GM18867 (cell line): ENCODE measurements at regions not wholly inside any gene's neighbourhood (a gene's known extent, or its start where the extent isn't known, plus 50 kb on each side); places are given as distances from the start of the nearest gene placed in this dataset.

Experiments
- ATAC-seq: cut with Tn5 transposase; IDR thresholded peaks from one replicate; pipeline ENCODE4 v1.9.1; 2021; ENCODE audit warnings: mild to moderate bottlenecking, moderate library complexity; ENCODE audit not compliant: unreplicated experiment

DNA sequence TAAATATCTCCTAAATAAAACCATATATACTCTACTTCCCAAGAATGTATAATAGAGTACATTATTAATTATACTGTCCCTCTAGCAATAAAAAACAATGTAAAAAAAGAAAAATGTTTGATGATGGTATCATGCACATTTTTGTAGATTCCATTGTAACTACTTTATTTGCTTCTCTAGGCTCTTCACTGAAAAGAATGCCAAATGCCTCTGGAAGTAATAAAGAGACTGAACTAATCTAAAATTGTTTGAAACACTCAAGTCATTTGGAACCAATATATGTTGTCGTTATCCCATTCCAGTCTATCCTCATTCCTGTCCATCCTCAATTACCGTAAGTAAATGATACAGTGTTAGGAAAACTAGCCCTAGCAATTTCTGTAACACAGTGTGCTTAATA, 233.6 kb downstream of the C12orf50 start:
- ATAC-seq = no peak

DNA sequence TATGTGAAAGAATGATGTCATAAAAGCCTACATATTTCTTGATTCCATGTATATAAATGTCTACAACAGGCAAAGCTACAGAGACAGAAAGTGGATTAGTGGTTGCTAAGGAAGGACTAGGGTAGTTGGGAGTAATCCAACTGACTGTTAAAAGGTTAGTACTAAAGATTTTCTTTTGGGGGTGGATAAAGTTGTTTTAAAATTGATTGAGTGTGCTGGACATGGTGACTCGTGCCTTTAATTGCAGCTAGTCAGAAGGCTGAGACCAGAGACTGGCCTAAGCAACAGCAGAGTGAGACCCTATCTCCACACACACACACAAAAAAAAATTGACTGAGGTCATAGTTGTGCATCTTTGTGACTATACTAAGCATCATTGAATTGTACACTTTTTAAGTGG, 234.3 kb downstream of the C12orf50 start:
- ATAC-seq = no peak

DNA sequence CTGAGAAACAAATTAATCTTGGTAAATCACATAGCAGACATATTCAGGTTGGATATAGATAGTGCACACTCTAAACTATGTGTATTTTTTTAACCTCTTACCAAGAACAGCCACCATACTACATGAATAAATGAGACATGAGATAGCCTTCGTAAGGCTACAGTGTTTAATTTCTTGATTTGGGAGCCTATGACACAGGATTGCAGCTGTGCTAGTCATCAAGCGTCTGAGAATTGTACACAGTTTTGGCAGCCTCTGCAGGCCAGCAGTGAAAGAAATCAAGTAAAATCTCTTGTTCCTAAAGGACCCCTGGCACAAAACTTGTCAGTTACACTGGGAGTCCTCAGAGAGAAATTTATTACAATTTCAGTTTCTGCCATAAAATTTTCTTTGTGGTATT, 236.1 kb downstream of the C12orf50 start:
- no peak for ATAC-seq

DNA sequence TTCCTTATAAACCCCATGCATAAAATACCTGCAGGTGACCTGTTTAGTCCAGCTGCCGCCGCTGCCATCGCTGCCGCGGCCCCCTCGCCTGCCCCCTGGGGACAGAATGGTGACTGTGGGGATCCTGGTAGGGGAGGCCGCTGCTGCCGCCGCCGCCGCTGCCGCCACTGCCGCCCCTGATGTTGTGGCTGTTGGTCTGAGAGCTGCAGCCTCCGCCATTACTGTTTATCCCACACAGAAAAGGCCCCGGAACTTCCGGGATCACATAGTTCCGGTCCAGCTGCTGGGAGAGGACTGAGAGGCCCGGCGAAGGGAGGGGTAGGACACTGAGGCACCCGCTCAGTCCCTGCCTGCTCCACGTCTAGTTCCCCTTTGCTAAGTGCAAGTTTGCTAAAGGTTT, 244.9 kb downstream of the C12orf50 start:
- no peak for ATAC-seq

DNA sequence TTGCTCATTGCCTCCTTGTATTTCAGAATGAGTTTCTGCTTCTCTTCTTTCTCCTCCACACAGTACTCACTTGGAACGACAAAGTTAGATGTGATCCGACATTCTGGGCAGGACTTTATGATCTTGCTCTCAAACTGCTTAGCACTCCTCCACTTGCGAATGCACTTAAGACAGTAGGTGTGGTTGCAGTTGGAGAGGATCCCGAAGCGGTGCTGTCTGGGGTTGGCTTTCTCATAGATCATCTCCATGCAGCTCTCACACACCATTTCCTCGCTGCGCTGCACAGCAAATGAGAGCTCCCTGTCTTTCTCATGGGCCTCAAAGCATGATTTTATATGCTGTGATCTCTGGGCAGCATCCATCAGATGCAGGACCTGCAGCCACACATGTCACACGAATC, 245.7 kb downstream of the C12orf50 start:
- no peak for ATAC-seq

DNA sequence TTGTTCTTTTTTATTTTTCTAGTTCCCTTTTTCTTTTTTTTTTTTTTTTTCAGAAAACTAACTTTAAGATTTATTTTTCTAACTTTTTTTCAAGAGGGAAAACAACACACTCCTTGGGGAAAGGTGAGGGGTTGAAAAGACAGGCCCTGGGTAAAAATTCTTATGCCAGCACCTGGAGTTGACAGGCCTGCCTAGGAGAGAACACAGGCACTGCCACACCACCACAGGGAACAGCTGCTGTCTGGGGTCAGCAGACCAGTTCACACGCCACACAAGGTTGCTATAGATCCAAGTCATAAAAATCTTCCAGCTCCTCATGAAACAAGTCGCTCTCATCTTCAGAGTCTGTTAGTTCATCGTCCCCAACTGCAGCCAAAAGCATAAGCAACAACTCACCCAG, 246.4 kb downstream of the C12orf50 start:
- no peak for ATAC-seq

DNA sequence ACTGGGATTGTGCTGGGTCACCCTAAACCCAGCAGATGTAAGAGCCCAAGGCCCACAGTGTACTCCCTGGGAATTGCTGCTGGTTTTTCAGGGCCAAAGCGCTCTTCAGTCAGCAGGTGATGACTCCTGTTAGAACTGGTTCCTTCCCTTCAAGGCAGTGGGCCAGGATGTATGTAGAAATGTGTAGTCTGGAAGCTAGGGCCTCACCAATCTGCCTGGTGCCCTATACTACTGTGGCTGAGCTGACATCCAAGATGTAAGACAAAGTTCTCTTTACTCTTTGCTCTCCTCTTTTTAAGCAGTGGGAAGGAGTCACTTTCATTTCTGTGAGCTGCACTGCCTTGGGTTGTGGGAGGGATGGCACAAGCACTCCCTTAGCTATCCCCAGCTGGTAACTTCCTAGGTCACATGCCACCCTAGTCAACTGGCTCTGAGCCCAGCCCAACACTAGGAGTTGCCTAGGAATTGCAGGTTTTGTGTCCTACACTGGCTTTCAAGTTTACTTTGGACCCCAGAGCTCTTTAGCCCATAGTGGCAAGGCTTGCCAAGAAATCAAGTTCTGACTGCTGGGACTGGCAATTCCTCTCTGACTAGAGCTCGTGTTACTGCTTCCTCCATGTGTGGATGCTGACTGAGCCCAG, 249.2 kb downstream of the C12orf50 start:
- ATAC-seq = no peak

DNA sequence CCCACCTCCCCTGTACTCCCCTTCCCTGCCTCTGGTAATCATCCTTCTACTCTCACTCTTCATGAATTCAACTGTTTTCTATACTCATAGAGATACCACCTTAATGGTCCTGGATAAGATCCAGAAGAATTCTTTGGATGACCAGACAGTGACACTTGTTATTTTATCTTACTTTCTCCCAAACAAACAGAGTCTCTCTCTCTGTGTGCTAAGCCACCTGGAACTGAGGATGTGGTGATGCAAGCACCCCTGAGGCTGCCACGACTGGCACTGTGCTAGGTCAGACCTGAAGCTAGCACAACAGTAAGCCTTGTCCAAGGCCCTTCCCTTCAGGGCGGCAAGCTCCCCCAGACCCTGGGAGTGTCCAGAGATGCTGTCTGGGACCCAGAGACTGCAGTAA, 250.2 kb downstream of the C12orf50 start:
- ATAC-seq = no peak

DNA sequence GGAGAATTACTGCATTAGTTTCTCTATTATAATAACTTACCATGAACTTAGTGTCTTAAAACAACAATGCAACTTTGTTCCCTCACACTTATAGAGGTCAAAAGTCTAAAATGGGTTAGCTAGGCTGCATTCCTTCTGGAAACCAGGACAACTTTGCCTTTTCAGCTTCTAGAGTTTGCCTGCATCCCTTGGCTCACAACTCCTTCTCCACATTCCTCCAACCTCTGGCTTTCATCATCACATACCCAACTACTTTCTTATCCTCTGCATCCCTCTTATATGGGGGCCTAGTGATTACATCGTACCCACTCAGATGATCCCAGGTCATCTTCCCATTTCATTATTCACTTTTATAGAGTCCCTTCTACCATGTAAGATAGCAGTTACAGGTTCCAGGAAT, 251.1 kb downstream of the C12orf50 start:
- ATAC-seq = no peak

DNA sequence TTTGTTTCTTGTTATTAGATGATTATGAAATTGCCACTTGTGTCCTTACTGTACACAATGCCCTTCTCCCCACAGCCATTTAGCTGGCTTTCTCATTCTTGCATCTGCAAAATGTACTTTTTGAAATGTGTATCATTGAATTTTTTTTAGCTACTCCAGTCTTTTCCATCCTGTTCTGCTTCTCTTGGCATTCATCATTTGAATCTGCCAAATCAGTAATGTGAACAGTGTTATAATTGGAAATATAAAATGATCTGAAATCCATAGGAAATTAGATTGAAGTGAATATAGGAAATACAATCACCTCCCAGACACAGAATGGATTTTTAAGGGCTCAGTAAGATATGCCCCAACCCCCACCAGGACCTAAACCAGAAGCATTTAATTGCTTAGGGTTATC, 253.4 kb downstream of the C12orf50 start:
- ATAC-seq = no peak

DNA sequence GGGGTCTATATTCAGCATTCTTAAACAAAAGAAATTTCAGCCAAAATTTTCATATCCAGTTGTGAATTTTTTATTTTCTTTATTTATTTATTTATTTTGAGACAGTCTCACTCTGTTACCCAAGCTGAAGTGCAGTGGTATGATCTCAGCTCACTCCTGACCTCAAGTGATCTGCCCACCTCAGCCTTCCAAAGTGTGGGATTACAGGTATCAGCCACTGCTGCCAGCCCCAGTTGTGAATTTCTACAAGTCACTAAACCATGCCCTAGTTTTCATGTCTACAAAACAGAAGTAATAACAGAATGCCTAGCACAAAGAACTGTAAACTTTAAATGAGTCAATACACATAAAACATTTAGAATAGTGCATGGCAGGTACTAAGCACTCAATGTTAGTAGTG, 254.2 kb downstream of the C12orf50 start:
- no peak for ATAC-seq

DNA sequence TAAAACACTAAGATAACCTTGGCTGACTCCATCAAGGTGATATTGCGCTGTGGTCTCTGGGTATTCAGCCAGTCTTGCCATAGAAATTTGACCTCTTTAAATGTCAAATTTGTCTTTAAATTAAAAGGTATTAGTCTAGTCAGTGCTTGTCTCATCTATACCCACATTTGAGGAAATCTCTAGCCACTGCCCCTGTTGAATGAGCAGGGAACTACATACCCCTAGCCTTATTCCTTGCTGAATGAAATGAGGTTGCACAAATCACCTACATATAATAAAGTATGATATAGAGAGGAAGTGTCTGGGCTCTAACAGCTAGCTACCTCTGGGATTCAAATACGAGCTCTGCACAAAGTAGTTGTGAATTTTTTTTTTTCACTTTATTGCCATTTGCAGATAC, 256.8 kb downstream of the C12orf50 start:
- ATAC-seq = no peak

DNA sequence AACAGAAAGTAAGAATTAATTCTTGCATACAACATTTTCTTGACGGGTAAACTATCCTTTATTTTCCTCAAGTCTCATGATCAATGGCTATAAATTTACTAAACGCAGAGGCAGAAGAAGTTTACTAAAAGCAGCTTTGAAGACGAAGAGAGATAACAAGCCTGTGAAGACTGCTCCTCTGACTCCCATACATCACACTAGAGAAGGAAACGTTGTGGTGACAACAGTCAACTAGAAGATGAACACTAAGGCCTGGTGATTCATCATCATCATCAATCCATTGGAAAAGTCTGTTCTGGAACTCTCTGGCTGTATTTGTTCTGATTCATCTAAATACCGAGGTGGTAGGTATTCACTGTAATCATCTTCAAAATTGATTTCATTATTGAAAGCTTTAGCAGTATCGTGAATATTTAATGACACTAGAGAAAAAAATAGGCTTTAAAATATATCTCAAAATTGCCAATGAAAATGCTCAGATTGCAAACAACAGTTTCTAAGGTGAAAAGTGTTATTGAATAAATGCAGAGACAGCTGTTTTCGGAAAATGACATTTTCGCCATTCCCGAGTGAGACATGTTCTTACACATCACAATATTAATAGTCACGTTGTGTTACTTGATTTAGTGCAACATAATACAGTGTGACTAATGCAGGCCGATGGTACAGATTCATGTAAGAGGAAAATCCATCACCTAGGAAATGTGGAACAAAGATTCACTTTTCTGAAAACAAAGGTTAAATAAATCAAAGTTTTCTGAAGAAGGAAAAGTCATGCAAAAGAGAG, 260.5 kb downstream of the C12orf50 start:
- no peak for ATAC-seq

DNA sequence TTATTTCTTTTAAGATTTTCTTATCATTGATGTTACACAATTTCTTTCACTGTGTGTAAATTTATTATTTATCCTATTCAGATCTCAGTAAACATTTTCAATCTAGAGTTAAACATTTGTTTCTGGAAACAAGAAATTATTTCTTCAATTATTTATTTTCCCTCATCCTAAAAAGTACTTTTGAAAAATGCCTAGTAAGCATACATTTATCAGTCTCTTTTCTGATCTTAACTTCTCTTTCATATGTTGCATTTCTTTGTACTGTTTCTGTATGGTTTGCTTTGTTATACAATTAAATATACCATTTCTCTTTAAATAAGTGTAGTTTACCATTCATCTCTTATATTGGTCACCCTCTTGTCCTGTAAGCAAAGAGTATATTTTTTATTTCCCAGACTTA, 263.2 kb downstream of the C12orf50 start:
- ATAC-seq = no peak

DNA sequence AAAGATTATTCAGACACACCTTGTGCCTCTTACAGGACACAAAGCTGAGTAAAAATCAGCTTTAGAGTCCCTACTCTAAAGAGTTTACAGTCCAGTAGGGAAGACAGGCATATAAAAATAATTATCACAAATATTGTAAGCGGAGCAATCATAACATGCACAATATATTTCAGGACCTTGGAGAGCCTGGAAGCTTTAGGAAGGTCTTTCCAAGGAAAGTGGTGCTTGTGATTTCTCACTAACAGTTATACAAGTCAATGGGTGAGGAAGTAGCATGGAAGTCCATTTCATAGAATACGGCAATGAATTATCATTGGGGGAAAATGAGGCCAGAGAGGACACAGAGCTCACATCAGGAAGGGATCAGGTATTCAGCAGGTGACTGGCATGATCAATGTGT, 268.3 kb downstream of the C12orf50 start:
- no peak for ATAC-seq

DNA sequence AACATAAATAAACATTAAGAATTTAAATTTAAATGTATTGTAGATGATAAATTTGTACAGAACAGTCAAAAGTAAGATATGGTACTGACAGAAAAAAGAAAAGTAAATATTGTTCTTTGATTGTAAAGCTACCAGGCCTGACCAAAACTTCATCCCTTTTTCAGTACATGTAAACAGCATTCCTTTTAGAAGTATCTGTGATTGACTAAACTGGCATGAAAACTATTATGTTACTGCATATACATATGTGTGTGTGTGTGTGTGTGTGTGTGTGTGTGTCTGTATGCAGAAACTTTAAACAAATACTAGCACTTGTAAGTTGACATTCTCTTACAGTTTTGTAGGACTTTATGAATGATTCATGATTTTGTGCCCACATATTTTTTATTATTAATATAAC, 270.9 kb downstream of the C12orf50 start:
- no peak for ATAC-seq

DNA sequence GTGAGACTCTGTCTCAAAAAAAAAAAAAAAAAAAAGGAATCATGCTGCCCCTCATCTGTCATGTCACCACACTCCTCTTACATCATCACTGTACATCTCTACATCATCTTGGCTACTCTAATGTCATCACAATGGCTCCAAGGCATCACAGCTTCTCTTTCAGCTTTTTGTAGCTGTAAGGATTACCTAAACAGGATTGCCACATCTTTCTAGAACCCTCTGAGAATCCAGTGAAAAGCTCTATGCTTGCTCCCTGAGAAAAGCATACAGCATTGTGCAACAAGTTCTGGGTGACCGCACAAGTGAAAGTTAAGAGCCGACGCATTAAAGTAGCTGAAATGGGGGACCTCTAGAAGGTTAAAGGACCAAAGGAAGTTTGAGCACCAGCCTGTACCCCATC, 272.5 kb downstream of the C12orf50 start:
- ATAC-seq = no peak

DNA sequence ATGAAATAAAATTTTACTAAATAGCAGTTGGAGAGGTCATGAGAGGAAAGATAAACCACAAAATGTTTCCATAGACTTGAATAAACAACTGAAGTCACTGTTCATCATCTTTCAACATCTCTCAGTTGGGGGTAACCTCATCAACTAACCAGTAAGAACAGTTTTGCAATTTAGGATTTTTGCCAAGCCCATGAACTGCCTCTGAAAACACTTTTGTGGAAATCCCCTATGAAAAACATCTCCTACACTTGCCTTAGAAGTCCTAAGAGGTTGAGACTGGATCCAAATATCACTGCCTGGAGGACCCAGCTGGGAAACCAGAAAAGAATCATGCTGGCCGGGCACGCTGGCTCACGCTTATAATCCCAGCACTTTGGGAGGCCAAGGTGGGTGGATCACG, 273.1 kb downstream of the C12orf50 start:
- ATAC-seq = no peak

DNA sequence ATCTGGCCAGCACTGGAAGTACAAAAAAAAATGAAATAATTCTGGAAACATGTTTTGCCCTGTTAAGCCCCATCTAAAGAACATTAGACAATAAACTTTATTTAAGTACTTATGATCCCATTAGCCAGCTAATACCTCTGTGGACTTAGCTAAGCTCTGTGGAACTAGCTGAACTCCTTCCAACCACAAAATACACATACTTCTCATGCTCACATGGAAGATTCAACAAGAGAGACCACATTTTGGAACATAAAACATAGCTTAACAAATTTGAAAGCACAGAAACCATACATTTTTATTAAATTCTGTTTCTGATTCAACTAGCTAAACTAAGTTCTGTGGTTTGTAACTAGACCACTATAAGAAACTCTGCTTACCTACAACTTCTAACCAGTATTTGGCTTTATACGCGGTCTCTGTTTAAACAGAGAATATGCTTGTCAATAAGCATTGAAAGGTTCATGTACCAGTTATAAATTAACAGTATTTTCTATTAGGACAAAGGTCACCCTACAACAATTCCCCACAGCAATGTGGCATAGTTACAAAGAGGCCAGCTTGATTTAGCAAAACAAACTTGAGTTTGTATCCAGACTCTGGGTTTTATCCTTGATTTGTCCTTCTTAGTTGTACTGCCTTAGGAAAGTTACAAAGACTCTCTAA, 300.1 kb downstream of the C12orf50 start:
- no peak for ATAC-seq

DNA sequence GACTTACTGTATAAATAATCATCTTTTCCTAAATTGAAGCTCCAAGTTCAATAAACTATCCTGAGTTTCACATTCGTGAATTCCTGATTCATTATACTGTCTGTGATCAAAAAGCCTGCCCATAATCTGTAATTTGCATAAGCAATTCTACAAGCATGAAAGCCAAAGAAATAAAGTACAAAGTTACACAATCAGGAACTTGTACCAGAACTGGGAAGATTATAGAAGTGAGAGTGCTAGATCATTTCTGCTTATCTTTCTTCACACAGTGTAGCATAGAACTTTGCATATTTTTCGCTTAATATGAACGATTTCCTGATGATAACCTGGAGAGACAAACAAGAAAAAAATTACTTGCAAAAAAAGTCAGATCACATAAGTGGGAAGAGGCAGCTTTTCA, 308.2 kb downstream of the C12orf50 start:
- no peak for ATAC-seq

DNA sequence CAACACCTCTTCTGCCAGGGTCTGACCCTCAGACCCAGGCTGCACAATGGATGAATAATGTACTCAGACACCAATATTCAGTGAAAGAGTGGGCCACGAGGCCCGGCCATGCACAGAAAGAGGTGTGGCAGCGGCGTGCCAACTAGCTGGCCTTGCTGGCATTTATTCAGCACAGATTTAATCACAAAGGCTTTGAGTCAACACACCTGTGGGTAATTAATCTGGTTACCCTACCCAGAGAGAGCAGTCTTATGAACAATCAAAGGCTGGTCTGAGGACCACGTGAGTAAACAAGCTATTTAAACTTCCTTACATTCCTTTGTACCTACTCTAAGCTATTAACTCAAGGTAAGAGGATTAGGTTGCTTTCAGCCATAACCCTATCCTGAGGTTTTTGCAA, 324.8 kb downstream of the C12orf50 start:
- no peak for ATAC-seq

DNA sequence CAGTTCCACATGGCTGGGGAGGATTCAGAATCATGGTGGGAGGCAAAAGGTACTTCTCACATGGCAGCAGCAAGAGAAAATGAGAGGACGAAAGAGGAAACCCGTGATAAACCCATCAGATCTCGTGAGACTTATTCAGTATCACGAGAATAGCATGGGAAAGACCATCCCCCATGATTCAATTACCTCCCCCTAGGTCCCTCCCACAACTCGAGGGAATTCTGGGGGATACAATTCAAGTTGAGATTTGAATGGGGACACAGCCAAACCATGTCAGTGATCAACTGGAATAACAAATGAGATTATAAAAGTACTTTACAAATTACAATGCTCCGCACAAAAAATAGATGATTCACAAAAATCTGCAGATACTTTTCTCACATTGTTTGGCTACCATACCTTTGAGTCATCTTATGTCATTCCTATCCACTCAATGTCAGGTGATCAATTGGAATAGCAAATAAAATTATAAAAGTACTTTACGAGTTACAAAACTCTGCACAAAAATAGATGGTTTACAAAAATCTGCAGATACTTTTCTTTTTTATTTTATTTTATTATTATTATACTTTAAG, 338.9 kb downstream of the C12orf50 start:
- no peak for ATAC-seq
